ENCODE measurements at regions not wholly inside any gene's neighbourhood (a gene's known extent, or its start where the extent isn't known, plus 50 kb on each side); places are given as distances from the start of the nearest gene placed in this dataset.

DNA sequence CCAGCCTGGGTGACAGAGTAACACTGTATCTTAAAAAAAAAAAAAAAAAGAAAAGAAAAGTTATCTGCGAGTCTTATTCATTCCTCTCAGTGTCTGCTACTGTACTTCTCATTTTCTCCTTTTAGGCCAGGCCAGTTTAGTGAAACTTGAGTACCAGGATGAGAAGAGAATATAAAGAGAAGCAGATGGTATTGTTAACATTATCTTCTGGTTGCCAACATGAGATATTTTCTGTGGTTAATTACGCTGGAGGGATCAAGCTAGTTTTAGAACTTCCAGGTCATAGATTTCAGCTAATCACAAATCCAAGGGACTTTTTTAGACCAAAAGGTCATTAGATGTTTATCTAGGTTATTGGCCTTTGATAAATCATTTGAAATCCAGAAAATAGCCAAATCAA, 252.6 kb upstream of the SMIM30 start:
- TF ChIP-seq FOXK2 (IDR thresholded peaks at IDR 0.05), result no peak
- no peak for TF ChIP-seq FOXM1 (IDR thresholded peaks at IDR 0.05; ENCODE audit: borderline replicate concordance)

Measured in HEK293T (cell line).